Heart right ventricle (tissue), 16 donors: ENCODE measurements at regions not wholly inside any gene's neighbourhood (a gene's known extent, or its start where the extent isn't known, plus 50 kb on each side); places are given as distances from the start of the nearest gene placed in this dataset.

Source experiments
- ATAC-seq, 8 donors: fragments of 200-7000 bp; cut with Tn5 transposase; one replicate each; pipeline ENCODE4 v1.9.1; 2020; ENCODE audit warnings: mild to moderate bottlenecking in 8 of 8, moderate library complexity in 8 of 8, moderate number of reproducible peaks in 1 of 8
- DNase-seq, 2 donors: peaks; one replicate each; pipeline ENCODE4 v3.0.0-alpha.2; 2020
- H3K27ac ChIP-seq, 10 donors: fragments of 200-600 bp; sonication (generic) in 2 of 10; one replicate each; pipeline versions ENCODE4 v1.5.0 to v1.8.0; 2020 to 2022; ENCODE audit warnings: mild to moderate bottlenecking in 3 of 10
- H3K27me3 ChIP-seq, 7 donors: fragments of 200-600 bp; one replicate each; pipeline ENCODE4 v1.8.0; 2021 to 2022; ENCODE audit warnings: mild to moderate bottlenecking in 2 of 7
- H3K36me3 ChIP-seq, 9 donors: fragments of 200-600 bp; sonication (generic) in 1 of 9; one replicate each; pipeline versions ENCODE4 v1.5.0 to v1.8.0; 2020 to 2022; ENCODE audit warnings: mild to moderate bottlenecking in 2 of 9
- H3K4me1 ChIP-seq, 9 donors: fragments of 200-600 bp; sonication (generic) in 1 of 9; one replicate each; pipeline versions ENCODE4 v1.5.0 to v1.8.0; 2020 to 2022; ENCODE audit warnings: mild to moderate bottlenecking in 4 of 9
- H3K4me3 ChIP-seq, 10 donors: fragments of 200-600 bp; sonication (generic) in 2 of 10; one replicate each; pipeline versions ENCODE4 v1.5.0 to v1.8.0; 2020 to 2022; ENCODE audit warnings: mild to moderate bottlenecking in 7 of 10, moderate library complexity in 2 of 10
- H3K9me3 ChIP-seq, 11 donors: fragments of 200-600 bp in 10 of 11; sonication (generic) in 2 of 11; one replicate each; pipeline versions ENCODE4 v1.5.0 to v1.8.0; 2013 to 2022; ENCODE audit warnings: mild to moderate bottlenecking in 2 of 11, control low read depth in 1 of 11, moderate library complexity in 1 of 11
- WGBS, 2 donors: extraction: QIAGEN DNeasy Blood & Tissue Kit; methylation state at CpG; one replicate each; pipeline ENCODE4 v1.1.7; 2013; ENCODE audit warnings: inconsistent platforms in 1 of 2; 5-methylcytosine and 5-hydroxymethylcytosine counted together
- intact Hi-C, 10 donors: fragments of 100-400 bp; cut with DNase I; formaldehyde crosslinking; loops; one replicate each; pipeline versions ENCODE4 v1.11.1 to v1.14.2; 2022
- TF ChIP-seq, protein P1 (sequence below), 9 donors: fragments of 200-600 bp; sonication (generic) in 2 of 9; IDR thresholded peaks; one replicate each; pipeline versions ENCODE4 v1.5.0 to v1.8.0; 2021 to 2022; ENCODE audit warnings: antibody characterized with exemption in 9 of 9, mild to moderate bottlenecking in 5 of 9, moderate library complexity in 1 of 9
- donor health status: Arrhythmogenic right ventricular cardiomyopathy.
- donor health status: ischemic (EF 13 %, LVEDD 7.1; RV severe dilation, severe dysfunction).
- donor health status: healthy with polysubstance abuse.
- donor health status: DM: no; HTN: yes; CAD: no.
- donor health status: DM: no; HTN: no; CAD: no.
- donor health status: ischemic (EF 25% LVEDD 6.9; RV normal size, moderate dysfunction).
- donor health status: ischemic (EF 25% LVEDD 5.7; RV mildly dilated, moderate dysfunction).
- donor health status: healthy.
- donor health status: DM: yes; HTN: yes; CAD: no.
- donor health status: Ischemic cardiomyopathy.
- donor health status: ischemic (EF 35%, LVEDD 5.7; RV mildly dilated, moderate dysfunction).
- donor health status: nonischemic (EF 11% LVEDD 7.7; RV severe dilation, severe dysfunction).
- donor health status: DM: yes; HTN: yes; CAD: no.
- donor health status: PGD.
- donor health status: ischemic (EF 29% LVEDD 5.4; RV normal size, mild dysfunction).
- donor health status: nonischemic (EF 23%, LVEDD 6.1; RV moderate dilation, normal function).

DNA sequence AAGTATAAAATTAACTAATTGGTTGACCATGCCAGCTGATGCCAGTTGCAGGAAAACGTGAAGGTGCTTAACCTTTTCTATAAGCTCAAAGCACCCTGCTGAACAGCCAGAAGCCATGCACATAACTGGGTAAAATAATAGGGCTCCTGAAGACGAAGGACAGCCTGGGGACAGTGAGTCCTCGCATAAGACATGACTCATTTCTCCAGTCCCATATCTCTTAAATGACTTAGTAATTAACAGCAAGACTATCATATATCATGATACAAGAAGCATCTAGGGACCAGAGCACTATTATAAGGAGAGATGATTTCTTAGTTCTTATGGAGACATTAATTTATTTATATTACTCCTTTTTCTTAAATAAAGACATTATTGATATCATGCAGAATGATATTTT lies 100.5 kb upstream of the DOK6 start:
- intact Hi-C loops: no loop called here
- WGBS, 2 donors: 72 to 82% methylated on average over 3 of the region's 3 CpGs
- Histone ChIP-seq H3K9me3 (peaks cover 0 to 15% (median 8%) of the 10 kb centered on the region in 11 donors), H3K4me3 (no peak overlapping the region), H3K36me3 (no peaks in the 10 kb centered on the region), H3K27me3 (no peaks in the 10 kb centered on the region), H3K27ac (no peak overlapping the region), H3K4me1 (no peaks in the 10 kb centered on the region)
- ATAC-seq: no peak
- no peak for DNase-seq
- TF ChIP-seq, protein P1, sequence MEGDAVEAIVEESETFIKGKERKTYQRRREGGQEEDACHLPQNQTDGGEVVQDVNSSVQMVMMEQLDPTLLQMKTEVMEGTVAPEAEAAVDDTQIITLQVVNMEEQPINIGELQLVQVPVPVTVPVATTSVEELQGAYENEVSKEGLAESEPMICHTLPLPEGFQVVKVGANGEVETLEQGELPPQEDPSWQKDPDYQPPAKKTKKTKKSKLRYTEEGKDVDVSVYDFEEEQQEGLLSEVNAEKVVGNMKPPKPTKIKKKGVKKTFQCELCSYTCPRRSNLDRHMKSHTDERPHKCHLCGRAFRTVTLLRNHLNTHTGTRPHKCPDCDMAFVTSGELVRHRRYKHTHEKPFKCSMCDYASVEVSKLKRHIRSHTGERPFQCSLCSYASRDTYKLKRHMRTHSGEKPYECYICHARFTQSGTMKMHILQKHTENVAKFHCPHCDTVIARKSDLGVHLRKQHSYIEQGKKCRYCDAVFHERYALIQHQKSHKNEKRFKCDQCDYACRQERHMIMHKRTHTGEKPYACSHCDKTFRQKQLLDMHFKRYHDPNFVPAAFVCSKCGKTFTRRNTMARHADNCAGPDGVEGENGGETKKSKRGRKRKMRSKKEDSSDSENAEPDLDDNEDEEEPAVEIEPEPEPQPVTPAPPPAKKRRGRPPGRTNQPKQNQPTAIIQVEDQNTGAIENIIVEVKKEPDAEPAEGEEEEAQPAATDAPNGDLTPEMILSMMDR (IDR thresholded peaks at IDR 0.05): no peak

DNA sequence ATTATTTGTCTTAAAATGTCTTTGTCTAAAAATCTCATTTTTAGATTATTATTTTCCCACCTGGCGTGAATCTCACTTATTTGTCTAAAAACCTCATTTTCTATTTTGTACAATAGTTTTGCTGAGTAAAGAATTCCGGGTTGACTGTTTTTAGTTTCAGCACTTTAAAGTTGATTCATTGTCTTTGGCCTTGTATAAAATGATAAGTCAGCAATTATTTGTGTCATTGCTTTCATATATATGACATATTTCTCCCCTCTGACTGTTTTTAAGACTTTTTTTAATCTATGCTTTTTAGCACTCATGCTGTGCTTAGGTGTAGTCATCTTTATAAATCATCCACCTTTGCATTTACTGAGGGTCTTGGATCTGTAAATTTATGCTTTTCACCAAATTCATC lies 92.1 kb upstream of the DOK6 start:
- H3K27me3 ChIP-seq: no peaks in the 10 kb centered on the region
- 80 to 91% methylated on average over 2 of the region's 2 CpGs for WGBS, 2 donors
- peaks cover 0 to 13% (median 0%) of the 10 kb centered on the region in 11 donors for H3K9me3 ChIP-seq
- no peaks in the 10 kb centered on the region for H3K36me3 ChIP-seq
- no peak for ATAC-seq
- H3K27ac ChIP-seq: no peak overlapping the region
- intact Hi-C loops: no loop called here
- no peak for DNase-seq
- TF ChIP-seq, protein P1 (IDR thresholded peaks at IDR 0.05): no peak
- no peaks in the 10 kb centered on the region for H3K4me1 ChIP-seq
- no peak overlapping the region for H3K4me3 ChIP-seq

- ATAC-seq (no peak), DNase-seq (no peak)
- TF ChIP-seq, protein P1 (IDR thresholded peaks at IDR 0.05): no peak
- Histone ChIP-seq H3K36me3 (no peaks in the 10 kb centered on the region), H3K4me3 (no peak overlapping the region), H3K4me1 (no peaks in the 10 kb centered on the region), H3K27me3 (no peaks in the 10 kb centered on the region), H3K27ac (no peak overlapping the region), H3K9me3 (peaks cover 0 to 4% (median 0%) of the 10 kb centered on the region in 11 donors)
- intact Hi-C loops: no loop called here
Observed at GRCh38 chr18:69326094-69326493, 74.6 kb upstream of the DOK6 start.

GRCh38 chr18:69328086-69328485 lies 72.6 kb upstream of the DOK6 start:
- intact Hi-C loops: no loop called here
- 92 to 93% methylated on average over 13 of the region's 13 CpGs for WGBS, 2 donors
- no peaks in the 10 kb centered on the region for H3K4me1 ChIP-seq
- H3K4me3 ChIP-seq: no peak overlapping the region
- DNase-seq (no peak), ATAC-seq (no peak)
- H3K27me3 ChIP-seq: no peaks in the 10 kb centered on the region
- TF ChIP-seq, protein P1 (IDR thresholded peaks at IDR 0.05): no peak
- peaks cover 0 to 1% (median 0%) of the 10 kb centered on the region in 11 donors for H3K9me3 ChIP-seq
- no peak overlapping the region for H3K27ac ChIP-seq
- no peaks in the 10 kb centered on the region for H3K36me3 ChIP-seq
